Neural progenitor cell (in vitro differentiated cells): ENCODE measurements at regions not wholly inside any gene's neighbourhood (a gene's known extent, or its start where the extent isn't known, plus 50 kb on each side); places are given as distances from the start of the nearest gene placed in this dataset.

Source experiments
- DNase-seq: peaks from one replicate; pipeline ENCODE4 v3.0.0-alpha.2; 2016; ENCODE audit warnings: low spot score
- H2AFZ ChIP-seq: fragments of 200-600 bp; sonication (generic); replicated peaks from 2 replicates; pipeline ENCODE4 v1.6.1; 2016; ENCODE audit warnings: antibody characterized with exemption
- H3F3A ChIP-seq: fragments of 200-600 bp; sonication (generic); 2 replicates; pipeline ENCODE4 v1.6.1; 2016; ENCODE audit warnings: antibody characterized with exemption, low read depth
- H3K27ac ChIP-seq: fragments of 200-600 bp; sonication (generic); 2 replicates; pipeline ENCODE4 v1.5.1; 2016; ENCODE audit warnings: mild to moderate bottlenecking
- H3K27me3 ChIP-seq: fragments of 200-600 bp; sonication (generic); 2 replicates; pipeline ENCODE4 v1.6.1; 2016; ENCODE audit warnings: mild to moderate bottlenecking, moderate library complexity
- H3K36me3 ChIP-seq: fragments of 200-600 bp; sonication (generic); 2 replicates; pipeline ENCODE4 v1.5.1; 2016
- H3K4me1 ChIP-seq: fragments of 200-600 bp; sonication (generic); 2 replicates; pipeline ENCODE4 v1.6.1; 2016; ENCODE audit warnings: mixed run types
- H3K4me2 ChIP-seq: fragments of 200-600 bp; sonication (generic); 2 replicates; pipeline ENCODE4 v1.6.1; 2016
- H3K4me3 ChIP-seq: fragments of 200-600 bp; sonication (generic); 2 replicates; pipeline ENCODE4 v1.5.1; 2016
- H3K79me2 ChIP-seq: fragments of 200-600 bp; sonication (generic); 2 replicates; pipeline ENCODE4 v1.6.1; 2016; ENCODE audit warnings: low read depth
- H3K9ac ChIP-seq: fragments of 200-600 bp; sonication (generic); 2 replicates; pipeline ENCODE4 v1.6.1; 2016
- H3K9me3 ChIP-seq: fragments of 200-600 bp; sonication (generic); 2 replicates; pipeline ENCODE4 v1.5.1; 2016; ENCODE audit warnings: low read depth
- H4K20me1 ChIP-seq: fragments of 200-600 bp; sonication (generic); 2 replicates; pipeline ENCODE4 v1.6.1; 2016; ENCODE audit warnings: low read depth
- H3K27ac Mint-ChIP-seq: 3 replicates; pipeline ENCODE4 v1.8.0; 2021; ENCODE audit warnings: mixed read lengths
- H3K27me3 Mint-ChIP-seq: 2 replicates; pipeline ENCODE4 v1.8.0; 2022; ENCODE audit warnings: low read depth, mild to moderate bottlenecking, inconsistent platforms, moderate library complexity, mixed read lengths; ENCODE audit not compliant: insufficient read depth
- H3K36me3 Mint-ChIP-seq: 3 replicates; pipeline ENCODE4 v1.8.0; 2021; ENCODE audit warnings: mixed read lengths
- H3K4me1 Mint-ChIP-seq: 3 replicates; pipeline ENCODE4 v1.8.0; 2021; ENCODE audit warnings: mixed read lengths
- H3K4me3 Mint-ChIP-seq: 3 replicates; pipeline ENCODE4 v1.8.0; 2021; ENCODE audit warnings: mild to moderate bottlenecking, moderate library complexity, mixed read lengths
- H3K9me3 Mint-ChIP-seq: 3 replicates; pipeline ENCODE4 v1.8.0; 2020; ENCODE audit warnings: mixed read lengths
- CTCF ChIP-seq: fragments of 200-600 bp; sonication (generic); IDR thresholded peaks from 2 replicates; pipeline ENCODE4 v1.5.1; 2017; ENCODE audit warnings: antibody characterized with exemption, mild to moderate bottlenecking
- EZH2 ChIP-seq: fragments of 200-600 bp; sonication (generic); IDR thresholded peaks from 2 replicates; pipeline ENCODE4 v1.6.1; 2017; ENCODE audit warnings: antibody characterized with exemption, mild to moderate bottlenecking, moderate library complexity
- EZH2phosphoT487 ChIP-seq: fragments of 200-600 bp; sonication (generic); IDR thresholded peaks from 2 replicates; pipeline ENCODE4 v1.6.1; 2017; ENCODE audit warnings: antibody characterized with exemption

GRCh38 chr5:164170814-164171213 lies 665.4 kb downstream of the MAT2B start:
- Histone ChIP-seq H3K4me2 (no peak overlapping the region), H3K9me3 (no peaks in the 10 kb centered on the region), H3K4me3 (no peak overlapping the region), H3K4me1 (no peaks in the 10 kb centered on the region), H3K36me3 (no peaks in the 10 kb centered on the region), H3F3A (no peaks in the 10 kb centered on the region), H3K27ac (no peak overlapping the region), H3K79me2 (no peaks in the 10 kb centered on the region), H3K27me3 (no peaks in the 10 kb centered on the region), H4K20me1 (no peaks in the 10 kb centered on the region), H2AFZ (no peak overlapping the region), H3K9ac (no peak overlapping the region)
- H3K9me3 Mint-ChIP-seq: no peaks in the 10 kb centered on the region
- no peak overlapping the region for H3K27ac Mint-ChIP-seq
- H3K36me3 Mint-ChIP-seq: no peaks in the 10 kb centered on the region
- no peaks in the 10 kb centered on the region for H3K27me3 Mint-ChIP-seq
- H3K4me3 Mint-ChIP-seq: no peak overlapping the region
- DNase-seq: no peak
- TF ChIP-seq CTCF: no peak
- TF ChIP-seq EZH2phosphoT487: no peak
- no peak for TF ChIP-seq EZH2
- no peaks in the 10 kb centered on the region for H3K4me1 Mint-ChIP-seq

GRCh38 chr5:164175083-164175482 lies 669.7 kb downstream of the MAT2B start:
- H3K9ac ChIP-seq: no peak overlapping the region
- no peaks in the 10 kb centered on the region for H3K79me2 ChIP-seq
- Mint-ChIP-seq H3K9me3 (peaks cover 3% of the 10 kb centered on the region), H3K27me3 (no peaks in the 10 kb centered on the region), H3K27ac (no peak overlapping the region), H3K4me1 (no peaks in the 10 kb centered on the region), H3K4me3 (no peak overlapping the region), H3K36me3 (no peaks in the 10 kb centered on the region)
- H4K20me1 ChIP-seq: no peaks in the 10 kb centered on the region
- H3K27ac ChIP-seq: no peak overlapping the region
- no peaks in the 10 kb centered on the region for H3K36me3 ChIP-seq
- no peak overlapping the region for H3K4me3 ChIP-seq
- no peaks in the 10 kb centered on the region for H3K27me3 ChIP-seq
- H3K4me2 ChIP-seq: no peak overlapping the region
- no peaks in the 10 kb centered on the region for H3K9me3 ChIP-seq
- DNase-seq: no peak
- H2AFZ ChIP-seq: no peak overlapping the region
- no peaks in the 10 kb centered on the region for H3K4me1 ChIP-seq
- TF ChIP-seq CTCF: no peak
- no peak for TF ChIP-seq EZH2phosphoT487
- no peak for TF ChIP-seq EZH2
- no peaks in the 10 kb centered on the region for H3F3A ChIP-seq

- H3K4me3 Mint-ChIP-seq: no peak overlapping the region
These were observed 674.0 kb downstream of the MAT2B start for GRCh38 chr5:164179406-164179805.

More at GRCh38 chr5:164179406-164179805, 674.0 kb downstream of the MAT2B start:
- peaks cover 12% of the 10 kb centered on the region for H3K4me1 Mint-ChIP-seq
- Histone ChIP-seq H2AFZ (no peak overlapping the region), H3K9ac (no peak overlapping the region), H3K27ac (no peak overlapping the region), H3K27me3 (no peaks in the 10 kb centered on the region), H3F3A (peaks cover 7% of the 10 kb centered on the region), H3K4me1 (peaks cover 14% of the 10 kb centered on the region), H3K36me3 (no peaks in the 10 kb centered on the region), H4K20me1 (no peaks in the 10 kb centered on the region), H3K4me2 (no peak overlapping the region), H3K79me2 (no peaks in the 10 kb centered on the region), H3K9me3 (no peaks in the 10 kb centered on the region), H3K4me3 (no peak overlapping the region)
- no peaks in the 10 kb centered on the region for H3K36me3 Mint-ChIP-seq
- H3K9me3 Mint-ChIP-seq: peaks cover 3% of the 10 kb centered on the region
- no peaks in the 10 kb centered on the region for H3K27me3 Mint-ChIP-seq
- DNase-seq: no peak
- TF ChIP-seq CTCF: no peak
- no peak for TF ChIP-seq EZH2
- TF ChIP-seq EZH2phosphoT487: no peak
- H3K27ac Mint-ChIP-seq: no peak overlapping the region
